ENCODE measurements at regions not wholly inside any gene's neighbourhood (a gene's known extent, or its start where the extent isn't known, plus 50 kb on each side); places are given as distances from the start of the nearest gene placed in this dataset.

DNA sequence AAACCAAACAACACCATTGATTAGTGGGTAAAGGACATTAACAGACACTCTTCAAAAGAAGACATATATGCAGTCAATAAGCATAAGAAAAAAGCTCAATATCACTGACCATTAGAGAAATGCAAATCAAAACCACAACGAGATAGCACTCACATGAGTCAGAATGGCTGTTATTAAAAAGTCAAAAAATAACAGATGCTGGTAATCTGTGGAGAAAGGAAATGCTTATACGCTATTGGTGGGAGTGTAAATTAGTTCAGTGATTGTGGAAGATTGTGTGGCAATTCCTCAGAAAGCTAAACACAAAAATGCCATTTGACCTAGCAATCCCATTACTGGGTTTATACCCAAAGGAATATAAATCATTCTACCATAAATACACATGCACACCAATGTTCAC is 182.6 kb downstream of the TRPC6 start:
- no peak for DNase-seq

DNA sequence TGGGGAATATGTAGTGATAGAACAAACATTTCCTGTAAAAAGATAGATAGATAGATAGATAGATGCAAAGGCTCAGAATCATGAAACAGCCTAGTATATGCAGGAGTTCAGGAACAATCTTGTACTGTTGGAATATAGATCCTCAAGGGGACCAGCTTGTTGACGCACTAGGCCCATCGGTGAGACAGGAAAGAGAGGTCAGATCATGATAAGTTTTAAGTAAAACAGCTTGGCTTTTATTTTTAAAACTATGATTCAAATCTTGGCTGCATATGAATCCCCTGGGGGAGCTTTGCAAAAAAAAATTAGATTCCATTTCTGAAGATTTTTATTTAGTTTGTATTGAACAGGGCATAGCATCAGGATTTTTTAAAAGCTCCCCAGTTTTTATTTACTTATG is 185.8 kb downstream of the TRPC6 start:
- in situ Hi-C loops (cut with HindIII; ENCODE audit: low pct_ligation_motif_present, low pct_unique_long_range_greater_than_20kb, low sequenced_read_pairs) = no loop called here
- no peak for DNase-seq

More for the DNA sequence above, 182.6 kb downstream of the TRPC6 start:
- in situ Hi-C loops (cut with HindIII; ENCODE audit: low pct_ligation_motif_present, low pct_unique_long_range_greater_than_20kb, low sequenced_read_pairs) = no loop called here

DNA sequence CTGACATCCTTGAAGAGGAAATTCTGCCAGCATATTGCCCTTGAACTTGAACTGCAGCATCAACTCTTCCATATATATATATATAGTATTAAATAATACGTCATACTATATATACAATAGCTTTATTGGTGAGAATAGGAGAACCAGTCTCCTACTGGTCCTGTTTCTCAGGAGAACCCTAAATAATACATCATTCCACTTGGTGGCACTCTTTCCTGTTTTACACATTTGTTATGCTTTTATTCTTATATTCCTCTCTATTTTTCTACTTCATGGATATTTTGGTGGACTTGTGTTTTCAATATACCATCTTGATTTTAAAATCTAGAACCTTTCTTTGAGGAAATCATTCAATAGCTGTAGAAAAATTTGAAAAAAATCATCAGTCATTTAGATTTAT is 193.3 kb downstream of the TRPC6 start:
- peak; percentile 3 for DNase-seq
- in situ Hi-C loops (cut with HindIII; ENCODE audit: low pct_ligation_motif_present, low pct_unique_long_range_greater_than_20kb, low sequenced_read_pairs) = no loop called here

DNA sequence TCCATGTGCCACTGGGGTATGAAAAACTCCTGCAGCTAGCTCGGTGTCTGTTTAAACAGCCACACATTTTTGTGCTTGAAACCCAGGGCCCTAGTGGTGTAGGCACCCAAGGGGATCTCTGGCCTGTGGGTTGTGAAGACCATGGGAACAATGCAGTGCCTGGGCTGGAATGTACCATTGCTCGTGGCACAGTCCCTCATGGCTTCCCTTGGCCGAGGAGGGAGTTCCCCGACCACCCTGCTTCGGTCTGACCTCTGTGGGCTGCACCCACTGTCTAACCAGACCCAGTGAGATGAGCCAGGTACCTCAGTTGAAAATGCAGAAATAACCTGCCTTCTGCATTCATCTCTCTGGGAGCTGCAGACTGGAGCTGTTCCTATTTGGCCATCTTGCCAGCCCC is 214.0 kb downstream of the TRPC6 start:
- in situ Hi-C loops (cut with HindIII; ENCODE audit: low pct_ligation_motif_present, low pct_unique_long_range_greater_than_20kb, low sequenced_read_pairs) = no loop called here
- DNase-seq = no peak

DNA sequence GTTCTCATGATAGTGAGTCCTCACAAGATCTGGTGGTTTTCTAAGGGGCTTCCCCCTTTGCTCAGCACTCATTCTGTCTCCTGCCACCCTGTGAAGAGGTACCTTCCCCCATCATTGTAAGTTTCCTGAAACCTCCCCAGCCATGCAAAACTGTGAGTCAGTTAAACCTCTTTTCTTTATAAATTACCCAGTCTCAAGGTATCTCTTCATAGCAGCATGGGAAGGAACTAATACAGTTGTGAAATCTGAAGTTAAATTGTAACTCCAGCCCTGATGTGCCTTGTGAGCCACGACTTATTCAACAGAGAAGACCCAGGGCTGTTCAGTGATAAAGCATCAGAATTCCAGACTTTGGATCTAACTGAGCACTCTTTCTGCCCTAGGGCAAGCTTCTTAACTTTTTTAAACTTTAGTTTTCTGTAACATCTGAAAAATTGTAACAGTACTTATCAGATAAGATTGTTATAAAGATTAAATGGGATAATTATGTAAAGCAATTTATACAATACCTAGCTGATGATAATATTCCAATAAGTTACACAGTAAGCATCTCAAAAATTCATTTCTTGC is 220.0 kb downstream of the TRPC6 start:
- no peak for DNase-seq
- in situ Hi-C loops (cut with HindIII; ENCODE audit: low pct_ligation_motif_present, low pct_unique_long_range_greater_than_20kb, low sequenced_read_pairs) = no loop called here

DNA sequence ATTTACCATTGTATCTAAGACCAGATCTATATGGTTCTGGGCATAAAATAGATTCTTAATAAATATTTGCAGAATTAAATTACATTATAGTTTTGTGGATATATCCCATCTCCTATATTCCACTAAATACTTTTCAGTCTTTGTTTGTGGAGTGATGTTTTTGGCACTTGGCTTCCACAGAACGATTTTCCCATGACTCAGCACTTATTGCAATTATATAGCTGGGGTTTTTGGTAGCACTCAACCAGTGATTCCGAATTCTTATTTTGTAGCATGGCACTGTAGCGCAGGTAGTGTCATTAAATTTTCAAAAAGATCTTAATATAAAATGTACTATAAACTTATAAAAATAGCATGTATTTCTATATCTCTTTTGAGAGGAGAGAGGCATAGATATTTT is 221.2 kb downstream of the TRPC6 start:
- no peak for DNase-seq
- in situ Hi-C loops (cut with HindIII; ENCODE audit: low pct_ligation_motif_present, low pct_unique_long_range_greater_than_20kb, low sequenced_read_pairs) = no loop called here

DNA sequence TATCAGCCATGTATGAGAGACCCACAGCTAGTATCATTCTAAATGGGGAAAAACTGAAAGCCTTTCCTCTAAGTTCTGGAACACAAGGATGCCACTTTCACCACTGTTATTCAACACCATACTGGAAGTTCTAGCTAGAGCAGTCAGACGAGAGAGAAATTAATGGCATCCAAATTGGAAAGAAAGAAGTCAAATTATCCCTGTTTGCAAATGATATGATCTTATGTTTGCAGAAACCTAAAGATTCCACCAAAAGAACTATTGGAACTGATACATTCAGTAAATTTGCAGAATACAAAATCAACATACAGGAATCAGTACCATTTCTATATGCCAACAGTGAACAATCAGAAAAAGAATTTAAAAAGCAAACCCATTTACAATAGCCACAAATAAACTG is 226.0 kb downstream of the TRPC6 start:
- in situ Hi-C loops (cut with HindIII; ENCODE audit: low pct_ligation_motif_present, low pct_unique_long_range_greater_than_20kb, low sequenced_read_pairs) = no loop called here
- DNase-seq = no peak

DNA sequence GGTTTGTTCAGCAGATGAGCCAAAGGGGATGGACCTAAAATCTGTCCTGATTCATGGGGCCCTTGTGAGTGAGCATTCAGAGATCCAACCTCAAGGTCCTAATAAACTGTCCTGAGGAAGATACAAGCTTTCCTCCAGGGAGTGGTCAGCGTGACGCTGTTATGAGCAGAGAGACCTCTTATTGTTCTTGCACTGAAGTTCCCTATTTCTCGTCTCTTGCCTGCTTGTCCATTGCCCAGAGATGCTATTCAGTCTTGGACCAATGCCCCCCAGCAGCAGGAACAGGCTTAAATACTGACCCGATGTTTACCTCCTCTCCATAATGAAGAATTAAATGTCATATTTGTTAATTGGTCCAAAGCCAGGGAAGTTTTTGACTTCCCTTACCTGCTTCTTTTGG is 225.2 kb upstream of the PGR start:
- no peak for DNase-seq
- in situ Hi-C loops (cut with HindIII; ENCODE audit: low pct_ligation_motif_present, low pct_unique_long_range_greater_than_20kb, low sequenced_read_pairs) = no loop called here

DNA sequence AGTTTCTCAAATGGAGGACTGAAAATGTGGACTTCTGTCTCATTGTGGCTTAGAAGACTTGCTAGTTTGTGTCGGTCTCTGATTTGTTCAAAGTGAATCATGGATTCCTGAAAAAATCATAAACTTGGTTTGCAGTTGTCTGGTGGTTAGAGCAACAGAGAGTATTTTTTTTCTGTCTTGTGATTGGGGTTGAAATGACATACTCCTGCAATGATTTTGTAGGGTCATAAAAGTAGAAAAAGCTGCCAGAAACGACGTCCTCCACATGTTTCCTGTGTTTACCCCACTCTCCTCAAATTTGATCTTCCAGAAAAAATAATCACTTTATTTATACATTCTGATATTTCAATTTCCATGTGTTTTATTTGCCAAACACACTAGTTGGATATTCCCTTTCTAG is 219.2 kb upstream of the PGR start:
- no peak for DNase-seq
- in situ Hi-C loops (cut with HindIII; ENCODE audit: low pct_ligation_motif_present, low pct_unique_long_range_greater_than_20kb, low sequenced_read_pairs) = no loop called here

DNA sequence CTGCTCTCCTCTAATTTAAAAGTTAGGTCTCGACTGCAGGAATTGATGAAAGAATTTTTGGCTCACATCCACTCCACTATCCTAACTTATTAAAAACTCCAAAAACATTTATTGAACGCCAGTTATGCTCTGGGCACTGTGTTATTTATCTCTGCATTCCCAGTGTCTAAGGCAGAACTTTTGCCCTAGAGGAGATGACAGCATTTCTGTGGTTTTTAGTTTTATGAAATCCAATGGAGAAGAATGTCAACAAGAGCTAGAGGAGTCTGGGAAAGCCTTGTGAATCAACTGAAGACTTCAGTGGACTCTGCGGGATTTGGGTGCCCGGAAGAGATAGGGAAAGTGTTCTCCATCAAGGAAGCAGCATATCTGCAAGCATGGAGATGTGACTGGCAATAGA is 217.0 kb upstream of the PGR start:
- no peak for DNase-seq
- in situ Hi-C loops (cut with HindIII; ENCODE audit: low pct_ligation_motif_present, low pct_unique_long_range_greater_than_20kb, low sequenced_read_pairs) = no loop called here

DNA sequence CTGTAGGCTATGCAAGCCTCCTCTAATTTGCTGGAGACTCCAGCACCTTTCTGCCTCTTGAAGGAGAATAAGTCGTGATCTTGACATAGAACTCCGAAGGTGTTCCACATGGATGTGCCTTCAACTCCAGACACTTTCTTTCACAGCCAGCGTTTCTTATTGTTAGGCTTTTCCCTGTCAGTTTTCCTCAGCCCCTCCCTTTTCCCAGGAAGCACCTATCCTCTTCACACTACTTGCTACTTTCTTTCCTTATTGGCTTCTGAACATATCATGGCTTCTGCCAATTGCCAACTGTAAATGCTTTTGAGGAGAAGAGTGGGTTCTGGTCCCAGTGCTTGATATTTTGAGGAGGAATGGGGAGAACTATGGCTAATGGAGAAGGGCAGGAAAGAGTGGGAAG is 216.3 kb upstream of the PGR start:
- no peak for DNase-seq
- in situ Hi-C loops (cut with HindIII; ENCODE audit: low pct_ligation_motif_present, low pct_unique_long_range_greater_than_20kb, low sequenced_read_pairs) = no loop called here

DNA sequence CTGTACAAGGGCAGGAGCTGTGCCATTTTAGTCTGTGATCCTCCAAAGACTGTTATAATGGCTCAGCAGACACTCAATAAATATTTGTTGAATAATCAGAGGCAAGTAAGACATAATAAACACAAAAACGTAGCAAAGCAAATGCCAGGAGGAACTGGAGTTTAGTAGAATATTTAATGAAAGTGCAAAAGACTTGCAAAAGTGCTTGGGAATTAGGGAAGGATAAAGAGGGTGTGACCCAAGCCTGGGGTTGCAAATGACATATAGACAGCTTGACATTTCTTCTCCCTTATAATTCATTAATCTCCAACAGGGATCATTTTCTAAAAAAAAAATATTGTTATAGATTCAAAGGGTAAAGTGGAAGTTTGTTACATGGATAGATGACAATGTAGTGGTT is 212.7 kb upstream of the PGR start:
- in situ Hi-C loops (cut with HindIII; ENCODE audit: low pct_ligation_motif_present, low pct_unique_long_range_greater_than_20kb, low sequenced_read_pairs) = no loop called here
- DNase-seq = no peak

DNA sequence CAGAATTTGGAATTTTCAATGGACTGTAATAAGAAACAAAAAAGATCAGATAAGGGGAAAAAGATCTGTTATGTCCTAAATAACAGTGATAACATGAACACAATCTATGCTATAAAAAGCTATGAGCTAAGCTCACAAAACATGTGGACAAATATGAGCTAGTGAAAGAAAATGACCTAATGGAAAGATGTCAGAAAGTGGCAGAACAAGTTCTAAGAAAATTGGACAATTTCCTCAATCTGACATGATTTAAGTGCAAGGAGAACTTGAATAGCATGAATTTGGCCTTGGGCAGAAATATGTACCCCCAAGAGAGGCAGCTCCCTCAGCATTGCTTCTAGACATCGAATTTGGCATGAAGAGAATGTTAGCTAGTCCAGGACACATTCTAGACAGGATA is 212.0 kb upstream of the PGR start:
- no peak for DNase-seq
- in situ Hi-C loops (cut with HindIII; ENCODE audit: low pct_ligation_motif_present, low pct_unique_long_range_greater_than_20kb, low sequenced_read_pairs) = no loop called here

DNA sequence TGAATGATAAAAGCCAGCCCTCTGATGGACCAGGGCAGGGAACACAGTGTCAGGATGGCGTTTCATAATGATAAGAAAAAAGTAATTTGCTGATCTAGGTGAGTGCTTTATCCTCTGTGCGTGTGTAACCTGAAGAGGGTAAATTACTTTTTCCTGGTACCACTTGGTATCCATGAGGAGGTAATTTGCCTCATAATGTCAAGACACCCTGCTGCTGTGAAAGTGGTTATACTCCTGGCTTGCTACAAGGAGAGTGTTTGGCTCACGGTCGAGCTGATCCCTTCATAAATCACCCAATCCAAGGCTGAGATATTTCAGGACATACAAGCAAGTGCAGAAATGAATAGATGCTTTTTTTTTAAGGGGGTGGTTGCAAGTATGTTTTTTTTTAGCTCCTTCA is 207.2 kb upstream of the PGR start:
- no peak for DNase-seq
- in situ Hi-C loops (cut with HindIII; ENCODE audit: low pct_ligation_motif_present, low pct_unique_long_range_greater_than_20kb, low sequenced_read_pairs) = no loop called here

DNA sequence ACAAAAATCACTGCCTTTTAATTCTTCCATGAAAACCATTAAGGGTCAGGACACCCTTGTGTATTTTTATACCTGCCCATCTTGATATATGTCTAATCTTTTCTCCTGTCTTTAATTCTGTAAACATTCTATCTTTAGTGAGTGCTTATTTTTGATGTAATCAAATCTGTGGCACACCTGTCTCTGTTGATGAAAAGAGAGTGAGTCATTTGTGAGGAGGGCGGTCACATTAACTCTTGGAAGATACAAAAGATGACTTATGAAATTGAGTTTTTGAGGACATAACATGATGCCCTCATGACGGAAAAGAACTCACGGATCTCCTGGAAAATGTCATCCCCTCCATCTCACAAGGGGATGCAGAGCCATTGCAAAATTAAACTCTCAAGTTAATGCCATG is 206.5 kb upstream of the PGR start:
- no peak for DNase-seq
- in situ Hi-C loops (cut with HindIII; ENCODE audit: low pct_ligation_motif_present, low pct_unique_long_range_greater_than_20kb, low sequenced_read_pairs) = no loop called here

DNA sequence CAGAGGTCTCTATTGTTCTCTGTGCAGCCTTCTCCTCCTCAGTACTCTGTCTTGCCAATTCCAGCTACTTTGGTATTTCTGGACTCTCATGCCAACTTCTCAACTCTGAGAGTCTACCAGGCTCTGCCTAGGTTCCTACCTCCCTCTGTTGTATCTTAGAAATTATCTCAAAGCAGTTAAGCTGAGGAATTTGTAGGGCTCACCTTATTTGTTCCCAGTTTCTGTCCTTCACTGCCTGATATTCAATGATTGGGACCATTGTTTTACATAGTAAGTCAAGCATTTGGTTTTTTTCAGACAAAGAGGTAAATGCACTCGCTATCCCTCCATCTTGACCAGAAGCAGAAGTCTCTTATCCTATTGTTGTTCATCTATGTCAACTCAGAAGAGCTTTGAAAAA is 205.0 kb upstream of the PGR start:
- DNase-seq = no peak
- in situ Hi-C loops (cut with HindIII; ENCODE audit: low pct_ligation_motif_present, low pct_unique_long_range_greater_than_20kb, low sequenced_read_pairs) = no loop called here

DNA sequence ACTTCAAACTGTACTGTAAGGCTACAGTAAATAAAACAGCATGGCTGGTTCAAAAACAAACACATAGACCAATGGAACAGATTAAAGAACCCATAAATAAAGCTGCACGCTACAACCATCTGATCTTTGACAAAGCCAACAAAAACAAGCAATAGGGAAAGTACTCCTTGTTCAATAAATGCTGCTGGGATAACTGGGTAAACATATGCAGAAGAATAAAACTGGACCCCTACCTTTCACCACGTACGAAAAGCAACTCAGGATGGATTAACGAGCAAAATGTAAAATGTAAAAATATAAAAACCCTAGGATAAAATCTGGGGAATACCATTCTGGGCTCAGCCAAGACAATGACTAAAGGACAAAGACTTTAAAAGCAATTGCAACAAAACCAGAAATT is 201.8 kb upstream of the PGR start:
- no peak for DNase-seq
- in situ Hi-C loops (cut with HindIII; ENCODE audit: low pct_ligation_motif_present, low pct_unique_long_range_greater_than_20kb, low sequenced_read_pairs) = no loop called here

DNA sequence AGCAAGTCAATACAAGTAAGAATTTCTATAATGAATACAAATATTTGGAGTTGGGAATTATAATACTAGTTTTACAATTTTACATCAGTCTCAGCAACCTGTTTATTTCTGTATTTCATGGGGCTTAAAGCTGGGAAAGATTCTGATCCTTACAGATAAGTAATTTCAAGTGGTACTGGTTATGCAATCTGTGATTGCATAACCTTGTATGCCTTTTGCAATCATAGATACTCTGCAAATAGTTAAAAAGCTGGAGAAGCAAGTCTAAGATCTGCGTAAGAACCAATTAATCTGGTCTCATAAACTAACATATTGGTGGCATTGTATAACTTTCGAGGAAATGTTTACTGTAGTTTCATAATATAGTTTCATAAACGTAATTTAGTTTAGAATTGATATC is 198.3 kb upstream of the PGR start:
- in situ Hi-C loops (cut with HindIII; ENCODE audit: low pct_ligation_motif_present, low pct_unique_long_range_greater_than_20kb, low sequenced_read_pairs) = no loop called here
- no peak for DNase-seq

DNA sequence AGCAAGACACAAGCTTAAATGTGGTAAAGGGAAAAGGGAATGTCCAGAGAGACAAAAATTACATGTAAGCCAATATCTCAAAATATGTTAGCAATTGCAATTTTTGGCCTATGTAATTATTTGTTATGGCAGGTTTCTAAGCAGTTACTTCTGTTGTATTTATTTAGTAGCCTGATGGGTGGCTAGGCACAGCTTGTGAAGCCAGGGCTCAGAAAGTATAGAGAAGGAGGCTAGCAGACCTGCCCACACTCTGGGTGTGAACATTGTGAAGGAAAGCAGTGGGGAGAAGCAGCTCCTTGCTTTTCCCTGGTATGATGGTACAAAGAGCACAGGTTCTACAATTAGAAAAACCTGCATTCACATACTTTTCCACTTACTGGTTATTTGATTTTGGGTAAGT is 196.5 kb upstream of the PGR start:
- in situ Hi-C loops (cut with HindIII; ENCODE audit: low pct_ligation_motif_present, low pct_unique_long_range_greater_than_20kb, low sequenced_read_pairs) = no loop called here
- no peak for DNase-seq

DNA sequence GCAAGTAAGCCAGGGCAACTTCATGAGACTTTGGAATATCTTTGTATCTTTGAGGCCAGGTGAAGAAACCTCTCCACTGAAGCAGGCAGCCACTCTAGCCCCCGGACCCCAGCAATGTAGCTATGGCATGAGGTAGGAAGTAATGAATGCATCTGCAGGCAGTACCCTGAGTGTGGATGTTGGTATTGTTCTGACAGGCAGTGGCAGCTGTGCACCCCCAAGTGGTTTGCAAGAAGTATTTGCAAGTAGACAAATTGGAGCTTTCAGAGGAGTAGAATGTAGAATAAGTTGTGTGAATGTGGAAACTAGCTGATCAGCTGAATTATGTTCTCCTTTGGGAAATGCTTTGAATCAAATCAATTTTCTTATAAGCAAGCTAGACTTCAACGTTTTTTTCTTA is 194.4 kb upstream of the PGR start:
- in situ Hi-C loops (cut with HindIII; ENCODE audit: low pct_ligation_motif_present, low pct_unique_long_range_greater_than_20kb, low sequenced_read_pairs) = no loop called here
- no peak for DNase-seq

DNA sequence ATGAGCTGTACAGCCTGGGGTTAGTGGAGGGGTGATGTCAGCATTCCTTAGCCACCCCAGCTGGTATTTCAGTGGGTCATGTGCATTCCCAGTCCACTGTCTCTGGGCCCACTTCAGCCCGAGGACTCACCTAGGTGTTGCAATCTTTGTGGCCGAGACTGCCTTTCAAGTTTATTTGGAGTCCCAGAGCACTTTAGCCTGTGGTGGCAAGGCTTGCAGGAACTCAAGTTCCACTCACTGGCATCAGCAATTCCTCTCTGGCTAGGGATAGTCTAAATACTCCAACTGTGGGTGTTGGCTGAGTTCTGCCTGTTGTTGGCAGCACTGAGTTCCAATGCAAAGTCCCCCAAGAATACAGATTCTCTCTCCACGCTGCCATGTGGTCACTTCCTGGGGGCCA is 191.6 kb upstream of the PGR start:
- in situ Hi-C loops (cut with HindIII; ENCODE audit: low pct_ligation_motif_present, low pct_unique_long_range_greater_than_20kb, low sequenced_read_pairs) = no loop called here
- no peak for DNase-seq
